ENCODE measurements at regions not wholly inside any gene's neighbourhood (a gene's known extent, or its start where the extent isn't known, plus 50 kb on each side); places are given as distances from the start of the nearest gene placed in this dataset.
"Not testable (repeated sequence)": the region's sequence is repeated elsewhere in the genome, so short reads cannot be mapped to it uniquely, and the experiment has no call there.

DNA sequence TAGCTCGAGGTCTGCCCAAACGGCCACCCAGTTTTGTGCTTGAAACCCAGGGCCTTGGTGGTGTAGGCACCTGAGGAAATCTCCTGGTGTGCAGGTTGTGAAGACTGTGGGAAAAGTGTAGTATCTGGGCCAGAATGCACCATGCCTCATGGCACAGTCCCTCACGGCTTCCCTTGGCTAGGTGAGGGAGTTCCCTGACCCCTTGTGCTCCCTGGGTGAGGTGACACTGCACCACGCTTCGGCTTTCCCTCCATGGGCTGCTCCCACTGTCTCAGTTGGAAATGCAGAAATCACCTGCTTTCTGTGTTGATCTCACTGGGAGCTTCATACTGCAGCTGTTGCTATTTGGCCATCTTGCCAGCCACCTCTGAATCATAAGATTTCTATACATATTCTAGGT, 62.4 kb upstream of the CDK6 start:
- WGBS, 2 donors: 89 to 95% methylated on average over 5 of the region's 5 CpGs
- DNase-seq: no peak
- intact Hi-C loops (cut with DNase I; ENCODE audit: low total_unique reads): no loop called here
- Histone ChIP-seq H3K4me3 (no peak overlapping the region), H3K27ac (no peak overlapping the region), H3K36me3 (ENCODE audit: low read depth, missing control alignments) (no peaks in the 10 kb centered on the region), H3K4me1 (no peaks in the 10 kb centered on the region), H3K9me3 (no peaks in the 10 kb centered on the region), H3K27me3 (no peaks in the 10 kb centered on the region)
- TF ChIP-seq, protein P1, sequence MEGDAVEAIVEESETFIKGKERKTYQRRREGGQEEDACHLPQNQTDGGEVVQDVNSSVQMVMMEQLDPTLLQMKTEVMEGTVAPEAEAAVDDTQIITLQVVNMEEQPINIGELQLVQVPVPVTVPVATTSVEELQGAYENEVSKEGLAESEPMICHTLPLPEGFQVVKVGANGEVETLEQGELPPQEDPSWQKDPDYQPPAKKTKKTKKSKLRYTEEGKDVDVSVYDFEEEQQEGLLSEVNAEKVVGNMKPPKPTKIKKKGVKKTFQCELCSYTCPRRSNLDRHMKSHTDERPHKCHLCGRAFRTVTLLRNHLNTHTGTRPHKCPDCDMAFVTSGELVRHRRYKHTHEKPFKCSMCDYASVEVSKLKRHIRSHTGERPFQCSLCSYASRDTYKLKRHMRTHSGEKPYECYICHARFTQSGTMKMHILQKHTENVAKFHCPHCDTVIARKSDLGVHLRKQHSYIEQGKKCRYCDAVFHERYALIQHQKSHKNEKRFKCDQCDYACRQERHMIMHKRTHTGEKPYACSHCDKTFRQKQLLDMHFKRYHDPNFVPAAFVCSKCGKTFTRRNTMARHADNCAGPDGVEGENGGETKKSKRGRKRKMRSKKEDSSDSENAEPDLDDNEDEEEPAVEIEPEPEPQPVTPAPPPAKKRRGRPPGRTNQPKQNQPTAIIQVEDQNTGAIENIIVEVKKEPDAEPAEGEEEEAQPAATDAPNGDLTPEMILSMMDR (IDR thresholded peaks at IDR 0.05): no peak
- TF ChIP-seq POLR2A (IDR thresholded peaks at IDR 0.05): no peak

DNA sequence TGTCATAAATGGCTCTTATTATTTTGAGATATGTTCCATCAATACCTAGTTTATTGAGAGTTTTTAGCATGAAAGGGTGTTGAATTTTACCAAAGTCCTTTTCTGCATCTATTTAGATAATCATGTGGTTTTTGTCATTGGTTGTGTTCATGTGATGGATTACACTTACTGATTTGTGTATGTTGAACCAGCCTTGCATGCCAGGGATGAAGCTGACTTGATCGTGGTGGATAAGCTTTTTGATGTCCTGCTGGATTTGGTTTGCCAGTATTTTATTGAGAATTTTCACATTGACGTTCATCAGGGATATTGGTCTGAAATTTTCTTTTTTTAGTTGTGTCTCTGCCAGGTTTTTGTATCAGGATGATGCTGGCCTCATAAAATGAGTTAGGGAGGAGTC, 58.5 kb upstream of the CDK6 start:
- H3K4me3 ChIP-seq; H3K27me3 ChIP-seq; H3K36me3 ChIP-seq (ENCODE audit: low read depth, missing control alignments); H3K9me3 ChIP-seq; H3K27ac ChIP-seq; DNase-seq; intact Hi-C loops (cut with DNase I; ENCODE audit: low total_unique reads); H3K4me1 ChIP-seq: not testable (repeated sequence)
- WGBS, 2 donors: 88 to 96% methylated on average over 2 of the region's 2 CpGs

DNA sequence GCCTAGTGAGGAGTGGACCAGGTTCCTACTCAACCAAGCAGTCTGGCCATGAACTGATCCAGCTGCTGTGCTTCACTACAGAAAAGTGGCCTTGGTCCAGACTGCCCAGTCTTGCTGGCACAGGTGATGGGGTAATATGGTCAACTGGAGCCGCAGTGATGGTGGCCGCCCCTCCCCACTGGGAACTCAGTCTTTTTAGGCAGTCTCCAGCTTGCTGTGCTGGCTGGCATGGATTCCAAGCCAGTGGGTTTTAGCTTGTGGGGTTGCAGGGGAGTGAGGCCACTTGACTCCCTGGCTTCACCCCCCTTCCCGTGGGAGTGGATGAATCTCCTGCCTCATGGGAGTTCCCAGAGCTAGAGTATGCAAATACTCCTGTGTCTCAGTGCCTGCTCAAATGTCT, 52.7 kb upstream of the CDK6 start:
- H3K9me3 ChIP-seq: no peaks in the 10 kb centered on the region
- H3K27ac ChIP-seq: no peak overlapping the region
- H3K4me1 ChIP-seq: no peaks in the 10 kb centered on the region
- 88 to 93% methylated on average over 2 to 3 of the region's 3 CpGs for whole genome bisulfite sequencing, 2 donors
- intact Hi-C loops (cut with DNase I; ENCODE audit: low total_unique reads): no loop called here
- no peak for DNase-seq
- TF ChIP-seq, protein P1 (IDR thresholded peaks at IDR 0.05): no peak
- TF ChIP-seq POLR2A (IDR thresholded peaks at IDR 0.05): no peak
- no peaks in the 10 kb centered on the region for H3K36me3 ChIP-seq (ENCODE audit: low read depth, missing control alignments)
- no peaks in the 10 kb centered on the region for H3K27me3 ChIP-seq
- no peak overlapping the region for H3K4me3 ChIP-seq

Small RNA genes in the stretch of these regions (small RNA-seq; reads per million reads assigned to genes)
- 0 reads per million in 2 donors for gene RN7SL7P

Data from testis (tissue), 2 donors.